ENCODE measurements at regions not wholly inside any gene's neighbourhood (a gene's known extent, or its start where the extent isn't known, plus 50 kb on each side); places are given as distances from the start of the nearest gene placed in this dataset.

- DNase-seq (ENCODE audit: low read depth, low spot score): no peak
Measured at GRCh38 chr11:129292092-129292491, 83.6 kb upstream of the BARX2 start.

- DNase-seq (ENCODE audit: low read depth, low spot score): no peak
Measured at GRCh38 chr11:129291546-129291945, 84.1 kb upstream of the BARX2 start.

- no peak for DNase-seq (ENCODE audit: low read depth, low spot score)
Measured at GRCh38 chr11:129290966-129291365, 84.7 kb upstream of the BARX2 start.

GRCh38 chr11:129289350-129290040 is 86.2 kb upstream of the BARX2 start:
- DNase-seq (ENCODE audit: low read depth, low spot score): no peak

GRCh38 chr11:129287920-129288319 is 87.7 kb upstream of the BARX2 start:
- DNase-seq (ENCODE audit: low read depth, low spot score): no peak

- no peak for DNase-seq (ENCODE audit: low read depth, low spot score)
Measured at GRCh38 chr11:129286813-129287212, 88.8 kb upstream of the BARX2 start.

- no peak for DNase-seq (ENCODE audit: low read depth, low spot score)
Measured at GRCh38 chr11:129285402-129285786, 90.3 kb upstream of the BARX2 start.

- no peak for DNase-seq (ENCODE audit: low read depth, low spot score)
Measured at GRCh38 chr11:129283141-129283540, 91.0 kb upstream of the ARHGAP32 start.

GRCh38 chr11:129282634-129283033 is 90.5 kb upstream of the ARHGAP32 start:
- DNase-seq (ENCODE audit: low read depth, low spot score): no peak

- no peak for DNase-seq (ENCODE audit: low read depth, low spot score)
Measured at GRCh38 chr11:129281471-129282415, 89.6 kb upstream of the ARHGAP32 start.

- no peak for DNase-seq (ENCODE audit: low read depth, low spot score)
Measured at GRCh38 chr11:129280027-129280811, 88.1 kb upstream of the ARHGAP32 start.

GRCh38 chr11:129279326-129280026 is 87.4 kb upstream of the ARHGAP32 start:
- DNase-seq (ENCODE audit: low read depth, low spot score): no peak

- no peak for DNase-seq (ENCODE audit: low read depth, low spot score)
Measured at GRCh38 chr11:129278586-129279319, 86.6 kb upstream of the ARHGAP32 start.

GRCh38 chr11:129277198-129277843 is 85.2 kb upstream of the ARHGAP32 start:
- no peak for DNase-seq (ENCODE audit: low read depth, low spot score)

- no peak for DNase-seq (ENCODE audit: low read depth, low spot score)
Measured at GRCh38 chr11:129275828-129276227, 83.7 kb upstream of the ARHGAP32 start.

GRCh38 chr11:129273944-129274711 is 82.0 kb upstream of the ARHGAP32 start:
- no peak for DNase-seq (ENCODE audit: low read depth, low spot score)

GRCh38 chr11:129273322-129273721 is 81.2 kb upstream of the ARHGAP32 start:
- DNase-seq (ENCODE audit: low read depth, low spot score): no peak

GRCh38 chr11:129271030-129271429 is 78.9 kb upstream of the ARHGAP32 start:
- DNase-seq (ENCODE audit: low read depth, low spot score): no peak

- no peak for DNase-seq (ENCODE audit: low read depth, low spot score)
Measured at GRCh38 chr11:129270446-129270845, 78.3 kb upstream of the ARHGAP32 start.
